ENCODE measurements at regions not wholly inside any gene's neighbourhood (a gene's known extent, or its start where the extent isn't known, plus 50 kb on each side); places are given as distances from the start of the nearest gene placed in this dataset.
A peak's percentile ranks its signal among the peaks of the same experiment; 100 is the strongest.

GRCh38 chr6:74610352-74610751 is 595.5 kb downstream of the COL12A1 start:
- in situ Hi-C loops (cut with MboI; ENCODE audit: low pct_ligation_motif_present in 1 of 4, low pct_unique_long_range_greater_than_20kb in 1 of 4, low sequenced_read_pairs in 3 of 4): no loop called here

DNA sequence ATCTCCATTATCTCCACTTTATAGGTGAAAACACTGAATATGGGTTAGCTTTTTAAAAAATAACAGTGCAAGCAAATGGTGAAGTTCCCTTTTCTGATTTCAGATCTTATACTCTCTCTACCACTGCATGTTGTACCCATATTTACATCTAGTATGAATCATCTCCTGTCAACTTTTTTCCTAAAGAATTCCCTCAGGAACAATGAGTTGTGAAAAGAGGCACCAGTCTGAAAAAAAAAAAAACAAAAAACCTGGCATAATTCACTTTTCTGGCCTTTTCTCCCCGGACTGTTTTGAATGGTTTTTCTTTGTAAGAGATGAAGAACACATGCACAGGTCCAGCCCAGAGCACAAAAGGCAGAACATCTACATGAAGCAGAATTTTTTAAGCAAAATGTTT is 596.0 kb downstream of the COL12A1 start:
- no peaks in the 10 kb centered on the region for H3K27me3 ChIP-seq
- no peak for DNase-seq
- no peaks in the 10 kb centered on the region for H3K9me3 ChIP-seq
- intact Hi-C loops (cut with DNase I; ENCODE audit: low total_unique reads): no loop called here
- H3K36me3 ChIP-seq: no peaks in the 10 kb centered on the region
- no peak for TF ChIP-seq POLR2AphosphoS5 (IDR thresholded peaks at IDR 0.05)
- no peak for TF ChIP-seq CTCF (IDR thresholded peaks at IDR 0.05)
- no peak for TF ChIP-seq EP300 (IDR thresholded peaks at IDR 0.05; ENCODE audit: low read depth)
- no peak for TF ChIP-seq POLR2A (IDR thresholded peaks at IDR 0.05)
- no peak overlapping the region for H3K27ac ChIP-seq
- in situ Hi-C loops (cut with MboI; ENCODE audit: low pct_ligation_motif_present in 1 of 4, low pct_unique_long_range_greater_than_20kb in 1 of 4, low sequenced_read_pairs in 3 of 4): no loop called here
- H3K4me3 ChIP-seq: no peak overlapping the region
- 80 to 81% methylated on average over 1 of the region's 1 CpG for whole genome bisulfite sequencing, 2 donors (ENCODE audit: low coverage in 1 of 2)
- H3K4me1 ChIP-seq: peaks cover 0 to 4% (median 1%) of the 10 kb centered on the region in 4 donors

More at GRCh38 chr6:74610352-74610751, 595.5 kb downstream of the COL12A1 start:
- Histone ChIP-seq H3K27me3 (no peaks in the 10 kb centered on the region), H3K36me3 (no peaks in the 10 kb centered on the region), H3K4me1 (peaks cover 0 to 4% (median 1%) of the 10 kb centered on the region in 4 donors), H3K9me3 (no peaks in the 10 kb centered on the region), H3K4me3 (no peak overlapping the region), H3K27ac (no peak overlapping the region)
- TF ChIP-seq POLR2AphosphoS5 (IDR thresholded peaks at IDR 0.05): no peak
- DNase-seq: no peak
- intact Hi-C loops (cut with DNase I; ENCODE audit: low total_unique reads): no loop called here
- 94% methylated on average over 1 of the region's 1 CpG; no CpG with 5 or more reads in 1 of the 2 donors for WGBS, 2 donors (ENCODE audit: low coverage in 1 of 2)

DNA sequence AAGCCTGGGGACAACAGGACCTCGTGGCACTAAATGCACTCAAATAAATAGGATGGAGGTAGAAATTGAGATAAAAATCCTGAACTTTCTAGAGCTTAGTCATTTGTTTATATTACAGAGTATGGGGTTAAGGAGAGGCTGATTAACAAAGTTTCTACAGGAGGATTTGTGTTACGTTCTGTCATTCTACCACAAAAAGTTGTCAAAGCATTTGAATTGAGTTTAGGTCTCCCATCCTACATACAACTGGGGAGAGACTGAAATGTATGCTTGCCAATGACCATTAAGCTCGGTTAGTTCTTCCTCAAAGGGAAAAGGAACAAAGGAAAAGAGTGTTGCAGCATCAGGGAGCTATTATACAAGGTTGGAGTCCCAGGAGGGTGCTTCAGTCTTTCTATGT is 597.9 kb downstream of the COL12A1 start:
- intact Hi-C loops (cut with DNase I; ENCODE audit: low total_unique reads) (no loop called here), in situ Hi-C loops (cut with MboI; ENCODE audit: low pct_ligation_motif_present in 1 of 4, low pct_unique_long_range_greater_than_20kb in 1 of 4, low sequenced_read_pairs in 3 of 4) (no loop called here)
- Histone ChIP-seq H3K9me3 (no peaks in the 10 kb centered on the region), H3K27me3 (no peaks in the 10 kb centered on the region), H3K36me3 (no peaks in the 10 kb centered on the region), H3K27ac (no peak overlapping the region), H3K4me1 (peaks cover 0 to 4% (median 1%) of the 10 kb centered on the region in 4 donors), H3K4me3 (no peak overlapping the region)
- TF ChIP-seq CTCF (IDR thresholded peaks at IDR 0.05) (no peak), EP300 (IDR thresholded peaks at IDR 0.05; ENCODE audit: low read depth) (no peak), POLR2AphosphoS5 (IDR thresholded peaks at IDR 0.05) (no peak), POLR2A (IDR thresholded peaks at IDR 0.05) (no peak)
- no peak for DNase-seq
- WGBS, 2 donors (ENCODE audit: low coverage in 1 of 2): 45 to 50% methylated on average over 2 to 3 of the region's 3 CpGs

DNA sequence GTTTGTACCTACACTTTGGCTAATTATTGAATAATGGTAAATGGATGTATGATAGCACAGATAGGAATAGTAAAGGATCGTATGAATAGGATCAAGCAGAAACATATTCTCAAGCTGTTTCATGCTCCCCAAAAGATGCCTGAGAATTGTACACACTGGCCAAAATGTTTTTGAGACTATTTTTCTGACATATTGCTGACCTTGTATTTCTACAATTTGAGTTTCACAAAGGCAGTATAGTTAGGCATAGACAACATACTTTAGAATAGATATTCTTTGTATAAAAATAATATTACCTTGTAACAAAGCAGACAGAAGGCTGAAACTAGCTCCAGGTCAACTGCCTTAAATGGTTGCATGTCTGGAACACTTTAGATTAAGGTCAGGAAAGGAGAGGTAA is 598.4 kb downstream of the COL12A1 start:
- TF ChIP-seq CTCF (IDR thresholded peaks at IDR 0.05): no peak
- TF ChIP-seq POLR2A (IDR thresholded peaks at IDR 0.05): no peak
- no peak for TF ChIP-seq POLR2AphosphoS5 (IDR thresholded peaks at IDR 0.05)
- TF ChIP-seq EP300 (IDR thresholded peaks at IDR 0.05; ENCODE audit: low read depth): no peak
- Histone ChIP-seq H3K4me1 (peaks cover 0 to 4% (median 1%) of the 10 kb centered on the region in 4 donors), H3K27me3 (no peaks in the 10 kb centered on the region), H3K27ac (no peak overlapping the region), H3K36me3 (no peaks in the 10 kb centered on the region), H3K9me3 (no peaks in the 10 kb centered on the region), H3K4me3 (no peak overlapping the region)
- intact Hi-C loops (cut with DNase I; ENCODE audit: low total_unique reads) (no loop called here), in situ Hi-C loops (cut with MboI; ENCODE audit: low pct_ligation_motif_present in 1 of 4, low pct_unique_long_range_greater_than_20kb in 1 of 4, low sequenced_read_pairs in 3 of 4) (no loop called here)
- DNase-seq: no peak
- WGBS, 2 donors (ENCODE audit: low coverage in 1 of 2): 88% methylated on average over 1 of the region's 1 CpG

DNA sequence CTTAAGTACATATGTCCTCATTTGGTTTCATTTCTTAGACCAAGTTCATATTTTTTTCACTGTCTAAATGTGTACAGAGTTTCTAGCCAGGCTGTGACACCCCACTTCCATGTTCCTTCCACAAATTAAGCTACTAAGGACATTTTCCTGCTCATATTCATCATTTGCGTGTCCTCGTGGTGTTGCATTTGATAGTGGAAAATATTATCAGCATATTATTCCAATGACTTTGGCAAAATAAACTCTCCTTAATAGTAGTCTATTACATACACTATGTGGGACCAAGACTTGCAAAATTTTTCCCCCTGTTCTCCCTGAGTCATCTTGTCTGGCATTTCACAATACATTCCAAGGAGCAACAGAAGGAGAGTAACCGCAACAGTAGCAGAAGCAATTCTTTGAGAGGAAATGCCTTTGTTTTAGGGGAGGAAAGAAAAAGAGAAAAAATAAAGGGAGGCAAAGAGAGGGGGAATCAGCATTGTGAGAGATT is 599.2 kb downstream of the COL12A1 start:
- H3K27ac ChIP-seq: peak overlapping the region in 3 of 4 donors; percentile 16 to 47 (median 17)
- intact Hi-C loops (cut with DNase I; ENCODE audit: low total_unique reads): no loop called here

More for the DNA sequence above, 599.2 kb downstream of the COL12A1 start:
- TF ChIP-seq POLR2AphosphoS5 (IDR thresholded peaks at IDR 0.05) (no peak), EP300 (IDR thresholded peaks at IDR 0.05; ENCODE audit: low read depth) (no peak), POLR2A (IDR thresholded peaks at IDR 0.05) (no peak), CTCF (IDR thresholded peaks at IDR 0.05) (no peak)
- Histone ChIP-seq H3K27me3 (no peaks in the 10 kb centered on the region), H3K36me3 (no peaks in the 10 kb centered on the region), H3K4me3 (no peak overlapping the region), H3K4me1 (peaks cover 0 to 4% (median 1%) of the 10 kb centered on the region in 4 donors), H3K9me3 (no peaks in the 10 kb centered on the region)
- DNase-seq: no peak
- WGBS, 2 donors (ENCODE audit: low coverage in 1 of 2): 68 to 71% methylated on average over 3 of the region's 3 CpGs
- in situ Hi-C loops (cut with MboI; ENCODE audit: low pct_ligation_motif_present in 1 of 4, low pct_unique_long_range_greater_than_20kb in 1 of 4, low sequenced_read_pairs in 3 of 4): no loop called here

Data from transverse colon (tissue), 4 donors.